ENCODE measurements at regions not wholly inside any gene's neighbourhood (a gene's known extent, or its start where the extent isn't known, plus 50 kb on each side); places are given as distances from the start of the nearest gene placed in this dataset.
A peak's percentile ranks its signal among the peaks of the same experiment; 100 is the strongest.
"Not testable (repeated sequence)": the region's sequence is repeated elsewhere in the genome, so short reads cannot be mapped to it uniquely, and the experiment has no call there.

GRCh38 chr10:78419481-78420265 is 386.0 kb downstream of the RPS24 start:
- Mint-ChIP-seq H3K27ac (ENCODE audit: unreplicated experiment) (no peak overlapping the region), H3K4me3 (ENCODE audit: unreplicated experiment) (no peak overlapping the region), H3K36me3 (ENCODE audit: low read depth, unreplicated experiment) (no peaks in the 10 kb centered on the region), H3K27me3 (ENCODE audit: unreplicated experiment) (no peaks in the 10 kb centered on the region), H3K4me1 (ENCODE audit: unreplicated experiment) (peaks cover 3% of the 10 kb centered on the region), H3K9me3 (ENCODE audit: unreplicated experiment) (no peaks in the 10 kb centered on the region)
- no peak for DNase-seq (ENCODE audit: low spot score)
- TF ChIP-seq CTCF (IDR thresholded peaks at IDR 0.05; ENCODE audit: unreplicated experiment): no peak

- TF ChIP-seq CTCF (IDR thresholded peaks at IDR 0.05; ENCODE audit: unreplicated experiment): no peak
- peaks cover 3% of the 10 kb centered on the region for H3K4me1 Mint-ChIP-seq (ENCODE audit: unreplicated experiment)
- no peak overlapping the region for H3K4me3 Mint-ChIP-seq (ENCODE audit: unreplicated experiment)
- no peaks in the 10 kb centered on the region for H3K36me3 Mint-ChIP-seq (ENCODE audit: low read depth, unreplicated experiment)
- DNase-seq (ENCODE audit: low spot score): no peak
- H3K27ac Mint-ChIP-seq (ENCODE audit: unreplicated experiment): no peak overlapping the region
- H3K9me3 Mint-ChIP-seq (ENCODE audit: unreplicated experiment): no peaks in the 10 kb centered on the region
- H3K27me3 Mint-ChIP-seq (ENCODE audit: unreplicated experiment): no peaks in the 10 kb centered on the region
Measured at GRCh38 chr10:78420946-78421735, 387.5 kb downstream of the RPS24 start.

DNA sequence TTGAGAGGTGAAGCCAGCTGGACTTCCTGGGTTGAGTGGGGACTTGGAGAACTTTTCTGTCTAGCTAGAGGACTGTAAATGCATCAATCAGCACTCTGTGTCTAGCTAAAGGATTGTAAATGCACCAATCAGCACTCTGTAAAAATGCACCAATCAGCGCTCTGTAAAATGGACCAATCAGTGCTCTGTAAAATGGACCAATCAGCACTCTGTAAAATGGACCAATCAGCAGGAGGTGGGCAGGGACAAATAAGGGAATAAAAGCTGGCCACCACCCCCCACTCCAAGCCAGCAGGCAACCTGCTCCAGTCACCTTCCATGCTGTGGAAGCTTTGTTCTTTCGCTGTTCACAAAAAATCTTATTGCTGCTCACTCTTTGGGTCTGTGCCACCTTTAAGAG is 390.4 kb downstream of the RPS24 start:
- not testable (repeated sequence) for H3K27me3 Mint-ChIP-seq (ENCODE audit: unreplicated experiment); H3K27ac Mint-ChIP-seq (ENCODE audit: unreplicated experiment); H3K4me1 Mint-ChIP-seq (ENCODE audit: unreplicated experiment); DNase-seq (ENCODE audit: low spot score); H3K36me3 Mint-ChIP-seq (ENCODE audit: low read depth, unreplicated experiment); H3K4me3 Mint-ChIP-seq (ENCODE audit: unreplicated experiment); H3K9me3 Mint-ChIP-seq (ENCODE audit: unreplicated experiment)

GRCh38 chr10:78424723-78425122 is 391.1 kb downstream of the RPS24 start:
- peaks cover 3% of the 10 kb centered on the region for H3K4me1 Mint-ChIP-seq (ENCODE audit: unreplicated experiment)
- DNase-seq (ENCODE audit: low spot score): no peak
- H3K27ac Mint-ChIP-seq (ENCODE audit: unreplicated experiment): no peak overlapping the region
- no peaks in the 10 kb centered on the region for H3K27me3 Mint-ChIP-seq (ENCODE audit: unreplicated experiment)
- TF ChIP-seq CTCF (IDR thresholded peaks at IDR 0.05; ENCODE audit: unreplicated experiment): peak; percentile 32
- no peak overlapping the region for H3K4me3 Mint-ChIP-seq (ENCODE audit: unreplicated experiment)
- H3K36me3 Mint-ChIP-seq (ENCODE audit: low read depth, unreplicated experiment): no peaks in the 10 kb centered on the region
- no peaks in the 10 kb centered on the region for H3K9me3 Mint-ChIP-seq (ENCODE audit: unreplicated experiment)

DNA sequence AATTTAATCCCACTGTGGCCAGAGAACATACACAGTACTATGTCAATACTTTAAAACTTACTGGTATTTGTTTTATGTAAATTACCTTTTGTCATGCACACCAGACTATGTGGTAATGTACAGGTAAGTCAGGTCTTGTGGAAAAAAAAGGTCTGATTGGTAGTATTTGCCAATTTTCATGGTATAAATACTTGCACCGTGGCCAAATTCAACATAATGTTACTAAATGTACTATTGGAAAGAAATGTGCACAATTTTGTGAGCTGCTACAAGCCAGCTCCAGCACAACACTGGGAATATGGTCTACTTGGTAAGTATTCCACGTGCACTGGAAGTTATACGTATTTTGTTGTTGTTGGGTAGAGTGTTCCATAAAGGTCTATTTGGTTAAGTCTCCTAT is 392.5 kb downstream of the RPS24 start:
- no peaks in the 10 kb centered on the region for H3K9me3 Mint-ChIP-seq (ENCODE audit: unreplicated experiment)
- no peak for DNase-seq (ENCODE audit: low spot score)
- no peak overlapping the region for H3K27ac Mint-ChIP-seq (ENCODE audit: unreplicated experiment)
- no peak overlapping the region for H3K4me3 Mint-ChIP-seq (ENCODE audit: unreplicated experiment)
- no peaks in the 10 kb centered on the region for H3K36me3 Mint-ChIP-seq (ENCODE audit: low read depth, unreplicated experiment)
- no peaks in the 10 kb centered on the region for H3K27me3 Mint-ChIP-seq (ENCODE audit: unreplicated experiment)
- no peak for TF ChIP-seq CTCF (IDR thresholded peaks at IDR 0.05; ENCODE audit: unreplicated experiment)
- peaks cover 3% of the 10 kb centered on the region for H3K4me1 Mint-ChIP-seq (ENCODE audit: unreplicated experiment)
